NK-92 treated with Interleukin-12 subunit alpha and Interleukin-12 subunit beta, amount 100 ng/mL, for 24 hours (cell line): ENCODE measurements at regions not wholly inside any gene's neighbourhood (a gene's known extent, or its start where the extent isn't known, plus 50 kb on each side); places are given as distances from the start of the nearest gene placed in this dataset.

Experiments used
- DNase-seq: peaks from one replicate; lab custom pipeline; 2025; lab: John Stamatoyannopoulos, UW

- DNase-seq: no peak
Observed at GRCh38 chr16:86150641-86151238, 251.8 kb downstream of the IRF8 start.

DNA sequence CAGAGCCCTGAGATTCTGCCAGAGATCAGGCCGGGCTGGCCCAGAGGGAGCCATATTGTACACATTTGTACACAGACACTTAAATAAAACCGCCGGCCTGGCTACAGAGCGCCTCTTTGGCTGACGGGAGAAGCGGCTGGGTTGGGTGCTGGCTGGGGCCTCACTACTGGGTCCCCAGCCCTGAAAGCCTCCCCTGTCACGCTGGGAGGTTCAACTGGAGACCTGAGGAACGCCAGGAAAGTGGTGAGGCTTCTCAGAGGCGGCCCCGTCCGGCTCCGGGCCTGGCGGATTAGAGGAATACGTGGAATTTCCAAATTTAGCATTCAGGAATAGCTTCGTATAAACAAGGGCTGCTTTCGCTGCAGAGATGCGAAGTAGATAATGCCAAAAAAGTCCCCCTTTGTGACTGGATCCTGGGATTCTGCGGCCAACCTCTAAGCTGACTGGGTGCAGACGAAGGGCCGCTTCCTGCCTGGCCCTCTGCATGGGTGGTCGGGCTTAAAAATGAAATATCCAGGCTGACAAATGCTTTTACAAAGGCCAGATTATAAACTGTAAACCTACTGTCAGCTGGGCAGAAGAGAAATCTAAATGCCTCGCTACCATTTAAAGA is 252.4 kb downstream of the IRF8 start:
- no peak for DNase-seq

DNA sequence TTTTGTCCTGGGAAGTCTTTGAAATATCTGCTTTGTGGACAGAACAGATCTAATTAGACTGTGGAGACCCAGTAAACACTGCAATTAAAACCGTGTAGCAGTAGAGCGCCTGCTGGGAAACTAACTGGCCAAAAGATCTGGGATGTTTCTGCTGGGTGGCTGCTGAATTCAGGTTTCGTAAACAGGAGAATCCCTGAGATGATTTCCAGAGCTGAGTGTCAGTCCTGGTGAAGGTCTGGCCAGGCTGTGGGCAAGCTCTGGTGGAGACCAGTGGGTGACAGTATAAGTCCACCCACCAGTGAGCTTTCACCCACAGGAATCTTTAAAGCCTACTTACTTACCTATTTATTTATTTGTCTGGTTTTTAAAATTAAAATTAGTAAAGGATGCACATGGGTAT is 257.2 kb downstream of the IRF8 start:
- no peak for DNase-seq

GRCh38 chr16:86157616-86158247 is 258.8 kb downstream of the IRF8 start:
- DNase-seq: no peak

- no peak for DNase-seq
Observed at GRCh38 chr16:86158688-86159360, 259.9 kb downstream of the IRF8 start.

DNA sequence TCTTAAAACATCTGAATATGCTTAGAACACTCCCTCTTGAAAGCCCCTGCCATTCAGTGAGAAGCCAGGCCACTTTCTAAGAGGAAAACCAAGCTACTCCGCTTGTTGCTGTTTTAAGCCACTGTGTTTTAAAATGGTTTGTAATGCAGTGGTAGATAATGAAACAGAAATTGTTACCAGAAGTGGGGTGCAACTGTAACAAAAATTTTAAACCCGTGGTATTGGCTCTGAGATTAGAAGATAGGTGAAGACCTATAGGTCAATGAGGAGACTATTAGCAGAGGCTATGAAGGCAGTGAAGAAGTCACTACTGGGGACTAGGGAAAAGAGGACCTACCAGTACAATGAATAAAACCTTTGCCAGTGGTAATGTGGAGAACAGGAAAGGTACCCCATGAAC is 266.5 kb downstream of the IRF8 start:
- DNase-seq: no peak

GRCh38 chr16:86166414-86166813 is 267.5 kb downstream of the IRF8 start:
- DNase-seq: no peak

- no peak for DNase-seq
Observed at GRCh38 chr16:86167061-86167460, 268.1 kb downstream of the IRF8 start.

GRCh38 chr16:86170720-86171119 is 271.8 kb downstream of the IRF8 start:
- DNase-seq: no peak

GRCh38 chr16:86171329-86171728 is 272.4 kb downstream of the IRF8 start:
- no peak for DNase-seq

DNA sequence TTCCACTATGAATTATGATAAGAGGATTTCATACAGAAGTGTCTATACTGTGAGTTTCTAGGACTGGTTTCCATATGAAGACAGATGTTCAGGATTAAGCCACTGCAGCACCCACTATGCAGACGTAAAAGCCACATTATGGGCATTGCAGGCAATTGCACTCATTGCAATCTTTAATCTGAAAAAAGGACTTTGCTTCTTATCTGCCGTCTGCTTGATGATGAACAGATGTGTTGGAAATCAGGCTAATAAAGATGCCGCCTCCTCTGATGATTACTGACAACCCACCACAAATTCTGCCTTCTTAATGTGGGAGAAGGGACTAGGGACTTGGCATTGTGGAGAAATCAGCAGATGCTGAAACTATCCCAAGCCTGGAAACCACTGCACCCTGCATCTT is 276.9 kb downstream of the IRF8 start:
- DNase-seq: no peak

DNA sequence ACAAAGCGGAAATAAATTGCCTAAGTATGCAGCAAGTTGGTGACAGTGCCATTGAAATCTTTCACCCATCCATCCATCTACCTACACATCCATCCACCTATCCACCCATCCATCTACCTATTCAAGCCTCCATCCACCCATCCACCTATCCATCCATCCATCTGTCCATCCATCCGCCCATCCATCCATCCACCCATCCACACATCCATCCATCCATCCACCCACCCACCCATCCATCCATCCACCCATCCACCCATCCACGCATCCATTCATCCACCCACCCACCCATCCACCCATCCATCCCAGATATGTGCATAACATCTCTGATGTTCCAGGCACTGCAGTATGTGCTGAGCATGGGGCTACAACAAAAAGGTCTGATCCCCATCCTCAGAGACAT is 277.5 kb downstream of the IRF8 start:
- no peak for DNase-seq

- no peak for DNase-seq
Observed at GRCh38 chr16:86180244-86180643, 281.3 kb downstream of the IRF8 start.

DNA sequence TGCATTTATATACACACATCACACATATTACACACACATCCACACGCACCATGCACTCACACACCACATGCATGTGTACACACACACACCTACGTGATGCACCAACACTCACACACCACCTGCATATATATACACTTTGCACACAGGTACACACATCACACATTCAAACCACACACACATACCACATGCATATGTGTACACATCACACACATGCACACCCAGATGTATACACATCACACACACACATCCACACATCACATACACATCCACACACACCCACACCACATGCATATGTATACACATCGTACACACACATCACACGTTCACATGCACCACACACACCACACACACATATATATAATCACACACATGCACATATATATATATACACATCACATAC is 281.8 kb downstream of the IRF8 start:
- DNase-seq: no peak

DNA sequence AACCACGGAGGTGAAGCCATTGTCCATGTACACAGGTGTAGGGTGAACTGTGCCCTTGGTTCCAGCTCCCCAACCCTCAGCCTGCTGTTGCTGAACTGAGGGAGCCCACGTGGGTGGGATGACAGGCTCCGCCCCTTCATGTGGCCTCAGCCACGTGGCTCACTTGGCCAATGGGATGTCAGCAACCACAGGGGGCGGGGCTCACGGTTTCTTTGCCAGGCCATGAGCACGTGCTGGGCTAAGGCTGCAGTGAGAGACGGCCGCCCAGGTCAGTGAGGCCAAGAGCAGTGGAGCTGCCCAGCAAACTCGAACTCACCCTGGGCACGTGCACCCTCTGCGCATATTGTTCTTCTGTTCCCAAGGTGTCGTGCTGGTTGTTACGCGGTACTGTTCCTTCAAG is 282.6 kb downstream of the IRF8 start:
- no peak for DNase-seq

- DNase-seq: no peak
Observed at GRCh38 chr16:86184185-86184584, 285.2 kb downstream of the IRF8 start.

- DNase-seq: no peak
Observed at GRCh38 chr16:86185089-86185488, 286.1 kb downstream of the IRF8 start.

DNA sequence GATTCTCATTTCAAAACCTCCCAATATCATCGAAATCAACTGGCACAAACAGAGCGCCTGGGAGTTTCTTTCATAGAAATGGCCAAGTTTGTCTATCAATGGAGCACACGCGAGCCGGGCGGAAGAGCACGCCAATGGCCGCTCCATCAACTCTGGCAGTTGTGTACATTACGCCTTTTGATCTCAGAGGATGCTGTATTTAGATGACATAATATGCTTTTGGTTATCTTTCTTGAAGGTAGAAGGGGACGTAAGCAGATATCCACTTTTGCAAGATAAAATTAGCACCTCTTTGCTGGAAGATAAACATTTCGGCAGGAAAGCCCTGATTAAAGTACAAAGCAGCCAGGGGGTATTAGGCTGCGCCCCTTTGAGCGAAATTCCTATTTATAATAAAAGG is 287.4 kb downstream of the IRF8 start:
- DNase-seq: no peak

DNA sequence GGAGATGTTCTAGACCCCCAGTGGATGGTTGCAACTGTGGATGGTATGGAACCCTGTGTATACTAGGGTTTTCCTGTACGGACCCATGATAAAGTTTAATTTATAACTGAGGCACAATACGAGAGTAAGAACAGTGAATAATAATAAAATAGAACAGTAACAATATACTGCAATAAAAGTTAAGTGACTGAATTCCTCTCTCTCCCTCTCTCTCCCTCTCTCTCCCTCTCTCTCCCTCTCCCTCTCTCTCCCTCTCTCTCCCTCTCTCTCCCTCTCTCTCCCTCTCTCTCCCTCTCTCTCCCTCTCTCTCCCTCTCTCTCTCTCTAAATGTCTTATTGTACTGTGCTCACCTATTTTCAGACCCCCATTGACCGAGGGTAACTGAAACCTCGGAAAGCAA is 291.0 kb downstream of the IRF8 start:
- DNase-seq: no peak

- DNase-seq: no peak
Observed at GRCh38 chr16:86191663-86192062, 292.7 kb downstream of the IRF8 start.

DNA sequence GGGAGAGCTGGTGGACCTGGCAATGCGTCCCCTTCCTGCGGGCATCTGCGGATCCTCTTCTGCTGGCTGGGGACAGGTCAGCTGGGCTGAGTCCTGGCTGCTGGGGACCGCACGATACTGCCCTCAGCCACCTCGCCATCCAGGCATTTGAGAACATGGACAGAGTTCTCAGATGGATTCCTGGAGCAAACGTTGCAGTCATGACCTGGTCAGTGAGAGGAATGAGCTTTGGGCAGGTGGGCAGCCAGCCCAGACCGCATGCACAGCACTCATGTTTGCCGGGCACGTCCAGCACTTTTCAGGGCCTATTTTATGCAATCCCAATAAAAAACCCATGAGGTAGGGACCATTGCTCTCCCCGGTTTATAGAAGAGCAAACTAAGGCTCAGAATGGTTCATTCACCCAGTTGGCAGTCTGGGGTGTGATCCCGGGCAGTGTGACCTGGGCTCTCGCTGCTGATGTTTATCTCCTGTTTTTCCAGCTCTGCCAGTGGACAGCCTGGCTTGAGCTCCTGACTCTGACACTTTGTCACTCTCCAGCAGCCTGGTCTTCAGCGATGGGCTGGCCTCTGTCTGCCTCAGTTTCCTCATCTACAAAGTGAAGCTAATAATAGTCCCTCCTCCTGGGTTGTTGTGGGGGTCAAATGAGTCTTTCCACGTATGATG is 294.7 kb downstream of the IRF8 start:
- DNase-seq: no peak

- DNase-seq: no peak
Observed at GRCh38 chr16:86195863-86196630, 297.1 kb downstream of the IRF8 start.
